ENCODE measurements at regions not wholly inside any gene's neighbourhood (a gene's known extent, or its start where the extent isn't known, plus 50 kb on each side); places are given as distances from the start of the nearest gene placed in this dataset.

GRCh38 chr12:131454418-131455217, 256.3 kb upstream of the SFSWAP start:
- Mint-ChIP-seq H3K4me1 (ENCODE audit: low read depth) (no peaks in the 10 kb centered on the region), H3K27me3 (peaks cover 13% of the 10 kb centered on the region), H3K27ac (no peak overlapping the region), H3K4me3 (no peak overlapping the region), H3K36me3 (no peaks in the 10 kb centered on the region), H3K9me3 (peaks cover 6% of the 10 kb centered on the region)
- ChIA-PET POLR2A (no interaction called here), CTCF (interaction anchor here (0.7 to 2.7 kb wide), 3 partner anchors 348 to 694 kb away, joined by 3 to 9 read pairs (median 3); no protein-coding TSS in a partner anchor)
- DNase-seq = peak; percentile 56
- intact Hi-C loops (cut with micrococcal nuclease) = loop anchor here (10.0 kb wide), 1 partner anchor 350 kb away; no protein-coding TSS in a partner anchor

GRCh38 chr12:131455218-131455506, 255.7 kb upstream of the SFSWAP start:
- H3K4me3 Mint-ChIP-seq = no peak overlapping the region
- CTCF ChIA-PET = interaction anchor here (0.7 to 2.7 kb wide), 3 partner anchors 349 to 694 kb away, joined by 3 to 9 read pairs (median 3); no protein-coding TSS in a partner anchor

GRCh38 chr12:131455581-131456110, 255.2 kb upstream of the SFSWAP start:
- CTCF ChIA-PET = interaction anchor here (1.2 to 2.7 kb wide), 2 partner anchors 349 to 351 kb away, joined by 3 to 9 read pairs; no protein-coding TSS in a partner anchor
- POLR2A ChIA-PET = no interaction called here
- intact Hi-C loops (cut with micrococcal nuclease) = loop anchor here (10.0 kb wide), 1 partner anchor 351 kb away; no protein-coding TSS in a partner anchor
- H3K4me1 Mint-ChIP-seq (ENCODE audit: low read depth) = no peaks in the 10 kb centered on the region
- DNase-seq = no peak
- no peaks in the 10 kb centered on the region for H3K36me3 Mint-ChIP-seq
- H3K27ac Mint-ChIP-seq = no peak overlapping the region
- peaks cover 16% of the 10 kb centered on the region for H3K27me3 Mint-ChIP-seq
- no peak overlapping the region for H3K4me3 Mint-ChIP-seq
- peaks cover 3% of the 10 kb centered on the region for H3K9me3 Mint-ChIP-seq

More at GRCh38 chr12:131455218-131455506, 255.7 kb upstream of the SFSWAP start:
- Mint-ChIP-seq H3K4me1 (ENCODE audit: low read depth) (no peaks in the 10 kb centered on the region), H3K27me3 (peaks cover 13% of the 10 kb centered on the region), H3K27ac (no peak overlapping the region), H3K36me3 (no peaks in the 10 kb centered on the region), H3K9me3 (peaks cover 6% of the 10 kb centered on the region)
- intact Hi-C loops (cut with micrococcal nuclease) = loop anchor here (10.0 kb wide), 1 partner anchor 350 kb away; no protein-coding TSS in a partner anchor
- POLR2A ChIA-PET = no interaction called here
- DNase-seq = no peak

- Mint-ChIP-seq H3K27ac (no peak overlapping the region), H3K4me1 (ENCODE audit: low read depth) (no peaks in the 10 kb centered on the region), H3K36me3 (no peaks in the 10 kb centered on the region), H3K4me3 (no peak overlapping the region), H3K9me3 (no peaks in the 10 kb centered on the region), H3K27me3 (peaks cover 16% of the 10 kb centered on the region)
- no peak for DNase-seq
- CTCF ChIA-PET = no interaction called here
- POLR2A ChIA-PET = no interaction called here
- intact Hi-C loops (cut with micrococcal nuclease) = loop anchor here (10.0 kb wide), 1 partner anchor 352 kb away; no protein-coding TSS in a partner anchor
These were observed 254.4 kb upstream of the SFSWAP start for GRCh38 chr12:131456301-131457027.

- ChIA-PET CTCF (no interaction called here), POLR2A (no interaction called here)
- H3K4me1 Mint-ChIP-seq (ENCODE audit: low read depth) = no peaks in the 10 kb centered on the region
- intact Hi-C loops (cut with micrococcal nuclease) = loop anchor here (10.0 kb wide), 1 partner anchor 352 kb away; no protein-coding TSS in a partner anchor
- H3K4me3 Mint-ChIP-seq = no peak overlapping the region
- H3K27me3 Mint-ChIP-seq = peaks cover 16% of the 10 kb centered on the region
- H3K36me3 Mint-ChIP-seq = no peaks in the 10 kb centered on the region
- no peak overlapping the region for H3K27ac Mint-ChIP-seq
- H3K9me3 Mint-ChIP-seq = no peaks in the 10 kb centered on the region
- no peak for DNase-seq
These were observed 253.9 kb upstream of the SFSWAP start for GRCh38 chr12:131457028-131457310.

GRCh38 chr12:131457331-131458047, 253.4 kb upstream of the SFSWAP start:
- H3K9me3 Mint-ChIP-seq = no peaks in the 10 kb centered on the region
- intact Hi-C loops (cut with micrococcal nuclease) = loop anchor here (10.0 kb wide), 1 partner anchor 353 kb away; no protein-coding TSS in a partner anchor
- ChIA-PET CTCF (no interaction called here), POLR2A (no interaction called here)
- DNase-seq = no peak
- no peak overlapping the region for H3K27ac Mint-ChIP-seq
- peaks cover 14% of the 10 kb centered on the region for H3K27me3 Mint-ChIP-seq
- H3K4me3 Mint-ChIP-seq = no peak overlapping the region
- H3K4me1 Mint-ChIP-seq (ENCODE audit: low read depth) = no peaks in the 10 kb centered on the region
- no peaks in the 10 kb centered on the region for H3K36me3 Mint-ChIP-seq

- ChIA-PET CTCF (no interaction called here), POLR2A (no interaction called here)
- peaks cover 13% of the 10 kb centered on the region for H3K27me3 Mint-ChIP-seq
- no peaks in the 10 kb centered on the region for H3K9me3 Mint-ChIP-seq
- intact Hi-C loops (cut with micrococcal nuclease) = loop anchor here (10.0 kb wide), 1 partner anchor 353 kb away; no protein-coding TSS in a partner anchor
- H3K4me1 Mint-ChIP-seq (ENCODE audit: low read depth) = no peaks in the 10 kb centered on the region
- no peak overlapping the region for H3K27ac Mint-ChIP-seq
- H3K36me3 Mint-ChIP-seq = no peaks in the 10 kb centered on the region
- no peak overlapping the region for H3K4me3 Mint-ChIP-seq
- DNase-seq = no peak
These were observed 252.9 kb upstream of the SFSWAP start for GRCh38 chr12:131458048-131458374.

GRCh38 chr12:131458931-131459772, 251.7 kb upstream of the SFSWAP start:
- Mint-ChIP-seq H3K36me3 (no peaks in the 10 kb centered on the region), H3K27me3 (peaks cover 13% of the 10 kb centered on the region), H3K4me1 (ENCODE audit: low read depth) (no peaks in the 10 kb centered on the region), H3K4me3 (no peak overlapping the region), H3K9me3 (no peaks in the 10 kb centered on the region), H3K27ac (no peak overlapping the region)
- ChIA-PET CTCF (no interaction called here), POLR2A (no interaction called here)
- no peak for DNase-seq
- intact Hi-C loops (cut with micrococcal nuclease) = loop anchor here (10.0 kb wide), 1 partner anchor 354 kb away; no protein-coding TSS in a partner anchor

GRCh38 chr12:131459773-131460365, 251.0 kb upstream of the SFSWAP start:
- POLR2A ChIA-PET = no interaction called here
- no peak for DNase-seq
- H3K9me3 Mint-ChIP-seq = no peaks in the 10 kb centered on the region
- no peaks in the 10 kb centered on the region for H3K36me3 Mint-ChIP-seq
- H3K27me3 Mint-ChIP-seq = peaks cover 12% of the 10 kb centered on the region
- CTCF ChIA-PET = no interaction called here
- no peaks in the 10 kb centered on the region for H3K4me1 Mint-ChIP-seq (ENCODE audit: low read depth)
- intact Hi-C loops (cut with micrococcal nuclease) = loop anchor here (10.0 kb wide), 1 partner anchor 355 kb away; no protein-coding TSS in a partner anchor
- no peak overlapping the region for H3K4me3 Mint-ChIP-seq
- H3K27ac Mint-ChIP-seq = no peak overlapping the region

- POLR2A ChIA-PET = no interaction called here
- no peak overlapping the region for H3K4me3 Mint-ChIP-seq
- H3K27ac Mint-ChIP-seq = no peak overlapping the region
- CTCF ChIA-PET = no interaction called here
- no peaks in the 10 kb centered on the region for H3K36me3 Mint-ChIP-seq
- intact Hi-C loops (cut with micrococcal nuclease) = no loop called here
- no peaks in the 10 kb centered on the region for H3K9me3 Mint-ChIP-seq
- peaks cover 8% of the 10 kb centered on the region for H3K27me3 Mint-ChIP-seq
- H3K4me1 Mint-ChIP-seq (ENCODE audit: low read depth) = no peaks in the 10 kb centered on the region
- DNase-seq = no peak
These were observed 250.4 kb upstream of the SFSWAP start for GRCh38 chr12:131460520-131460919.

GRCh38 chr12:131461096-131461495, 249.8 kb upstream of the SFSWAP start:
- H3K4me1 Mint-ChIP-seq (ENCODE audit: low read depth) = no peaks in the 10 kb centered on the region
- no peaks in the 10 kb centered on the region for H3K36me3 Mint-ChIP-seq
- H3K9me3 Mint-ChIP-seq = no peaks in the 10 kb centered on the region
- peaks cover 6% of the 10 kb centered on the region for H3K27me3 Mint-ChIP-seq
- DNase-seq = no peak
- ChIA-PET CTCF (no interaction called here), POLR2A (no interaction called here)
- no peak overlapping the region for H3K27ac Mint-ChIP-seq
- intact Hi-C loops (cut with micrococcal nuclease) = no loop called here
- no peak overlapping the region for H3K4me3 Mint-ChIP-seq
